GM12874 (cell line): ENCODE measurements at regions not wholly inside any gene's neighbourhood (a gene's known extent, or its start where the extent isn't known, plus 50 kb on each side); places are given as distances from the start of the nearest gene placed in this dataset.

Source experiments
- CTCF ChIP-seq: IDR thresholded peaks from 2 replicates; pipeline ENCODE4 v1.5.1; 2011; ENCODE audit warnings: low read depth, mild to moderate bottlenecking, control low read depth, low read length, moderate library complexity; ENCODE audit not compliant: insufficient read depth

- no peak for TF ChIP-seq CTCF
Observed at GRCh38 chr21:22703521-22703920, 1705.3 kb downstream of the NCAM2 start.

GRCh38 chr21:22710721-22711120 lies 1712.5 kb downstream of the NCAM2 start:
- no peak for TF ChIP-seq CTCF

GRCh38 chr21:22711636-22712035 lies 1713.4 kb downstream of the NCAM2 start:
- no peak for TF ChIP-seq CTCF

GRCh38 chr21:22725436-22725835 lies 1727.2 kb downstream of the NCAM2 start:
- TF ChIP-seq CTCF = no peak

GRCh38 chr21:22728091-22728490 lies 1729.9 kb downstream of the NCAM2 start:
- no peak for TF ChIP-seq CTCF

GRCh38 chr21:22743085-22743484 lies 1744.9 kb downstream of the NCAM2 start:
- TF ChIP-seq CTCF = no peak

GRCh38 chr21:22754746-22755145 lies 1756.5 kb downstream of the NCAM2 start:
- no peak for TF ChIP-seq CTCF

GRCh38 chr21:22758478-22758877 lies 1760.3 kb downstream of the NCAM2 start:
- TF ChIP-seq CTCF = no peak
